Peyer's patch (tissue), 4 donors: ENCODE measurements at regions not wholly inside any gene's neighbourhood (a gene's known extent, or its start where the extent isn't known, plus 50 kb on each side); places are given as distances from the start of the nearest gene placed in this dataset.

Source experiments
- POLR2A ChIP-seq, 2 donors: fragments of 450-650 bp; IDR thresholded peaks; one replicate each; pipeline ENCODE4 v1.5.1; 2017; ENCODE audit warnings: antibody characterized with exemption in 2 of 2, mild to moderate bottlenecking in 2 of 2, moderate library complexity in 2 of 2
- TF ChIP-seq, protein P1 (sequence below), 6 experiments: fragments of 450-650 bp in 4 of 6; fragments of 200-600 bp in 2 of 6; sonication (generic) in 1 of 6; IDR thresholded peaks; one replicate each; pipeline ENCODE4 v1.5.1; 2017 to 2019; ENCODE audit warnings: antibody characterized with exemption in 6 of 6, mild to moderate bottlenecking in 3 of 6, moderate library complexity in 1 of 6

DNA sequence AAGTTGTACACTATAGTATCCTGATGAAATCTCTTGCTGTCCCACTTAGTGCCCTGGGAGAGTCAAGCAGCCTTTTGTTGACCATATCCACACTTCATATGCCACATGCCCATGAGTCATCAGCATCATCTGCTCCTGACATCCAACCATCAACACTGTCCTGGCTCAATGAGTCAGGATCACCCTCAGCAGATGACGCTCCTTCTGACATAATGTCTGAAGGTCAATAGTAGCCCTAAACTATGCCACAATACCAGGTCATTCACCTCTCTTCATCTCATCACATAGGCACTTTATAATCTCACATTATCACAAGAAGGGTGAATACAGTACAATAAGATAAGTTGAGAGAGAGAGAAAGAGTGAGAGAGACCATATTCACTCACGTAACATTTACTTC is 369.0 kb upstream of the FAR2 start:
- TF ChIP-seq, protein P1, sequence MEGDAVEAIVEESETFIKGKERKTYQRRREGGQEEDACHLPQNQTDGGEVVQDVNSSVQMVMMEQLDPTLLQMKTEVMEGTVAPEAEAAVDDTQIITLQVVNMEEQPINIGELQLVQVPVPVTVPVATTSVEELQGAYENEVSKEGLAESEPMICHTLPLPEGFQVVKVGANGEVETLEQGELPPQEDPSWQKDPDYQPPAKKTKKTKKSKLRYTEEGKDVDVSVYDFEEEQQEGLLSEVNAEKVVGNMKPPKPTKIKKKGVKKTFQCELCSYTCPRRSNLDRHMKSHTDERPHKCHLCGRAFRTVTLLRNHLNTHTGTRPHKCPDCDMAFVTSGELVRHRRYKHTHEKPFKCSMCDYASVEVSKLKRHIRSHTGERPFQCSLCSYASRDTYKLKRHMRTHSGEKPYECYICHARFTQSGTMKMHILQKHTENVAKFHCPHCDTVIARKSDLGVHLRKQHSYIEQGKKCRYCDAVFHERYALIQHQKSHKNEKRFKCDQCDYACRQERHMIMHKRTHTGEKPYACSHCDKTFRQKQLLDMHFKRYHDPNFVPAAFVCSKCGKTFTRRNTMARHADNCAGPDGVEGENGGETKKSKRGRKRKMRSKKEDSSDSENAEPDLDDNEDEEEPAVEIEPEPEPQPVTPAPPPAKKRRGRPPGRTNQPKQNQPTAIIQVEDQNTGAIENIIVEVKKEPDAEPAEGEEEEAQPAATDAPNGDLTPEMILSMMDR (IDR thresholded peaks at IDR 0.05) = no peak
- TF ChIP-seq POLR2A (IDR thresholded peaks at IDR 0.05) = no peak
